H1 (cell line): ENCODE measurements at regions not wholly inside any gene's neighbourhood (a gene's known extent, or its start where the extent isn't known, plus 50 kb on each side); places are given as distances from the start of the nearest gene placed in this dataset.

Source experiments
- BCL11A ChIP-seq, 2 experiments: IDR thresholded peaks; one replicate each; pipeline ENCODE4 v1.6.1; 2011; ENCODE audit warnings: low read depth in 2 of 2, low read length in 2 of 2, mild to moderate bottlenecking in 2 of 2
- CHD7 ChIP-seq: fragments of 300-600 bp; sonication (generic); IDR thresholded peaks from 2 replicates; pipeline ENCODE4 v1.7.1; 2012; ENCODE audit warnings: low read length, moderate library complexity, mild to moderate bottlenecking, inconsistent platforms; ENCODE audit not compliant: insufficient replicate concordance
- GABPA ChIP-seq: IDR thresholded peaks from 2 replicates; pipeline ENCODE4 v1.6.1; 2011; ENCODE audit warnings: mild to moderate bottlenecking, low read length, moderate library complexity, borderline replicate concordance; ENCODE audit not compliant: insufficient read depth
- SP1 ChIP-seq: IDR thresholded peaks from 2 replicates; pipeline ENCODE4 v1.6.1; 2011; ENCODE audit warnings: low read depth, low read length

- TF ChIP-seq CHD7 (no peak), BCL11A (IDR thresholded peaks at IDR 0.05; ENCODE audit: low read depth in 2 of 2, low read length in 2 of 2) (no peak), GABPA (no peak), SP1 (no peak)
Measured at GRCh38 chr2:8595811-8596600, 85.8 kb upstream of the ID2 start (continued).
